GM19043 (cell line): ENCODE measurements at regions not wholly inside any gene's neighbourhood (a gene's known extent, or its start where the extent isn't known, plus 50 kb on each side); places are given as distances from the start of the nearest gene placed in this dataset.
"Not testable (repeated sequence)": the region's sequence is repeated elsewhere in the genome, so short reads cannot be mapped to it uniquely, and the experiment has no call there.

Experiments
- ATAC-seq: cut with Tn5 transposase; IDR thresholded peaks from one replicate; pipeline ENCODE4 v1.9.1; 2021; ENCODE audit warnings: low read depth; ENCODE audit not compliant: unreplicated experiment

- no peak for ATAC-seq
Measured at GRCh38 chr13:67996101-67996500, 766.0 kb upstream of the PCDH9 start.

DNA sequence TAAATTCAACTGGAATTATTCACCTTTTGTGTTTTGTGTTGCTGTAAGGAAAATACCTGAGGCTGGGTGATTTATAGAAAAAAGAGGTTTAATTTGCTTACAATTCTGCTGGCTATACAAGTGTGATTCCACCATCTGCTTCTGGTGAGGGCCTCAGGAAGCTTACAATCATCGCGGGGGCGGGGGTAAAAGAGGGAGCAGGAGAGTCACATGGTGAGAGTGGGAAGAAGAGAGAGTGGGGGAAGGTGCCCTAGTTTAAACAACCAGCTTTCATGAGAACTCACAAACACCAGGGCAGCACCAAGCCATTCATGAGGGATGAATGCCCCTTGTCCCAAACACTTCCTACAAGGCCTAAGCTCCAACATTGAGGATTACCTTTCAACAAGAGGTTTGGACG lies 760.7 kb upstream of the PCDH9 start:
- ATAC-seq = no peak

GRCh38 chr13:67986234-67986633 lies 756.1 kb upstream of the PCDH9 start:
- ATAC-seq = no peak

- ATAC-seq = no peak
Measured at GRCh38 chr13:67977066-67977465, 746.9 kb upstream of the PCDH9 start.

DNA sequence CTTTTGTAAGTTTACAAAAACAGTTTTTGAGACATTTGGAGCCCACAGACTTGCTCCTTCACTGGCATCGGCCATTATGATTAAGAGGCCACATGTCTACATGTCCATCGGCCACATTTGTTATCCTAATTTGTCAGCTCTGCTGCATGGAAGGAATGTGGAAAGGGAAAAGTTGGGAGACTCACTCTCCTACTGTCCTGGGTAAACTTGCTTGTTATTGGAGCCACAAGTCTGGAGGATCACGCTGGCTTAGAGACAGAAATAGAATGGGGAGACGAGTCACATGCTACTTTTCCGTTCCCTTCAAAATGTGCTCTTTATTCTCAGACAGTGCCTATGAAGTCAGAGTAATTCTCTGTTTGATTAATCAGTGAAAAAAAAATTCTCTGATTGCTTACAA lies 741.2 kb upstream of the PCDH9 start:
- no peak for ATAC-seq

GRCh38 chr13:67967031-67967430 lies 736.9 kb upstream of the PCDH9 start:
- ATAC-seq = no peak

DNA sequence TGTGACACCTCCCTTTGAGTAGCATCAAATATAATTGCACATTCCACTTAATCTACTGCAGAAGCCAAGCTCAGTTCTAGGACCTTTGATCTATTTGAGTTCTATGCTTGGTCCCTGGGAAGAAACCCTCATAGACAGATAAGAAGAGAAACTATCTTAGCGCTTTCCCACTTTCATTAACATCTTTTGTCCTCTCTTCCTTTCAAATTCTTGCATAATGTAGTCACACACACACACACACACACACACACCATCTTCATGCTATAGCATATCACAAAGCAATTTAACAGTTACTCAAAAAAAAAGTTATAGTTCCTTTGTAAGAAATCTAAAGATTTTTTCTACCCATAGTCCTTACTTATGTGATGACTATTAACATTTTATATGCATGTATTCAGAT lies 735.9 kb upstream of the PCDH9 start:
- ATAC-seq = no peak

- ATAC-seq = no peak
Measured at GRCh38 chr13:67964986-67965385, 734.9 kb upstream of the PCDH9 start.

- ATAC-seq = no peak
Measured at GRCh38 chr13:67964091-67964490, 734.0 kb upstream of the PCDH9 start.

DNA sequence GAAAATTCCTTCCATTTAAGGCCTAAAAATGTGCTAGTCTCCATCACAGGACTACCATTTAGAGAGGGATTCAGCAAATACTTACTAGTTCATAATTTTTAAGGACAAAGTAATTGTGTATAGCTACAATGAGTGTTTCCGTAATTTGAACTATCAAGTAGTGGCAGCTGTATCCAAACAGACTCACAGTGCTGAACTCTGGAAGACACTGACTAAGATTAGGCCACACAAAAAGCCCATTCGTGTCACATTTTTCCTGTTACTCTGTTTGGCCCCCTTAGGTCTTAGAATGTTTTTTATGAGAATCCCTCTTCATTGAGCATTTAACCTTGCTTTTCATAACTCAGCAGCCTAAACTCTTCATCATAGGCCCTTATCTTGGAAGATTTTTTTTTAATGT lies 731.2 kb upstream of the PCDH9 start:
- ATAC-seq = no peak

DNA sequence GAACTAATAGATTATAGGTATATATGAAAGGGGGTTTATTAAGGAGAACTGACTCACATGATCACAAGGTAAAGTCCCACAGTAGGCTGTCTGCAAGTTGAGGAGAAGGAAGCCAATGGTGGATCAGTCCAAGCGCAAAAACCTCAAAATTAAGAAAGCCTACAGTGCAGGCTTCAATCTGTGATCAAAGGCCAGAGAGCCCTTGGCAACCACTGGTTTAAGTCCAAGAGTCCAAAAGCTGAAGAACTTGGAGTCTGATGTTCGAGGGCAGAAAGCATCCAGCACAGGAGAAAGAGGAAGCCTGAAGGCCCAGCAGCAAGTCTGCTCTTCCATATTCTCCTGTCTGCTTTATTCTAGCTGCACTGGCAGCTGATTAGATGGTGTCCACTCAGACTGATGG lies 721.3 kb upstream of the PCDH9 start:
- no peak for ATAC-seq

DNA sequence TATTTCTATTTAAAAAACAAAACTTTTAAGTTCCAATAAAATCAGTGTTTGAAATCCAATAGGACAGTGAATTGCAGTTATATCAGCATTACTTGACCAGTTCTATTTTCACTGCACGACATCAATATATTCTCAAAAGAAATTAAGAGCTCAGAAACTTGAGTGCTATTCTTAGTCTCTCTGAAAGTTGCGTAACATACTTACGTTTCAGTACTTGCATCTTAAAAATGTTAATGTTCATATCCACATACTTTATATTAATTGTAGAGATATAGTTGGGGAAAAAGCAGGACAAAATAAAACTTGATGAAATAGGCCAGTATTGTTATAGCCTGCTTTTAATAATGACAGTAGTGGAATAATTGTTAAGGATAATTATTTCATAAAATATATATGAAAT lies 720.5 kb upstream of the PCDH9 start:
- no peak for ATAC-seq

DNA sequence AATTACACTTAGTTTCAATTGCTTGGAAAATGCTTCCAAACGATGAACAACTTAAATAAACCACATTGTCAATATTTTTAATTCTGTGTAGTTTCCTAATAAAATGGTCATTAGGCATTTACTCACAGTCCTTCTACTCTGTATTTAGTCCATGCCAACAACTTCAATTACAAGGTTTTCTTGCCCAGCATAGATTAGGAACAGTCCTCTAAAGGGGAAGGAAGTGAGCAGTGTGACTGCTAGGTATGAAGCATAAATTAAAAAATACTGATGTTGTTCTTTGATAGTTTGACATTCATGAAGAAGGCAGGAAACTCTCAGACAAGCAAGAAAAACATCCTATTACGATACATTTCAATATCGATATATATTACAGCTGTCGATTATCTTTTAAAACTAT lies 716.0 kb upstream of the PCDH9 start:
- ATAC-seq = no peak

GRCh38 chr13:67943116-67943515 lies 713.0 kb upstream of the PCDH9 start:
- ATAC-seq = no peak

DNA sequence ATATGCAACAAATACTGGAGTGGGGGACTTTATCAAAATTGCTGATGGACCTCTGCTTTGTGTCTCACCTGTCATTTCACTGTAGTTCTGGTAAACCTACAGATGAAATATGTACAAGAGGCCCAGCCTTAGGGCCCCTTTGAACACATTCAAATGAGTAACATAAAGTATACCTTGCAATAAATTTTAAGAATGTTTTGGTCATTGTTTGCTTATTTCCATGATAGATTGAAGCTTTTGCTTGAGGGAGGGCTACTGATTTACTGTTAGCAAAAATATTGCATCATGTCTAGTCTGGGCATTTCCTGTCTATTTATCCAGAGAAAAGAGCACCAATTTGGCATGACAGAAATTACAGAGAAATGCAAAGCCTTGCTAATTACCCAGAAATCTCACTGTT lies 705.5 kb upstream of the PCDH9 start:
- ATAC-seq = no peak

GRCh38 chr13:67934617-67935330 lies 704.6 kb upstream of the PCDH9 start:
- no peak for ATAC-seq

DNA sequence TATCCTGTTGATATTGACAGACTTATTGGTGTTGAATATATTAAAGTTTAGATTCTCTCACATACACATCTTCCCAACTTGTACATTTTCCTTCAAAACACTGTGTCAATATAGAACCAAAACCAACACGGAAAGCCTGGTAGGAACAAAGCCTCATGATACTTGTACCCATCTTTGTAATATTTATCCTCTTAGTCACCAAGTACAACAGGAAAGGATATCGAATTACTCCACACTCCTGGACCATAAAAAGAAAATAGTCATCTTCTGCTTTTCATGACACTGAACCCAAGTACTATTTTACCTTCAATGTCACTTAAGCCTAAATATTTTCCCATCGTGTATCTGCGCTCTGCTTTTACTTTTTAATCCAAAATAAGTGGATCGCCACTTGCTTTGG lies 702.9 kb upstream of the PCDH9 start:
- no peak for ATAC-seq

GRCh38 chr13:67917291-67917987 lies 687.3 kb upstream of the PCDH9 start:
- ATAC-seq = no peak

- no peak for ATAC-seq
Measured at GRCh38 chr13:67916650-67917049, 686.5 kb upstream of the PCDH9 start.

GRCh38 chr13:67914535-67914934 lies 684.4 kb upstream of the PCDH9 start:
- ATAC-seq = no peak

DNA sequence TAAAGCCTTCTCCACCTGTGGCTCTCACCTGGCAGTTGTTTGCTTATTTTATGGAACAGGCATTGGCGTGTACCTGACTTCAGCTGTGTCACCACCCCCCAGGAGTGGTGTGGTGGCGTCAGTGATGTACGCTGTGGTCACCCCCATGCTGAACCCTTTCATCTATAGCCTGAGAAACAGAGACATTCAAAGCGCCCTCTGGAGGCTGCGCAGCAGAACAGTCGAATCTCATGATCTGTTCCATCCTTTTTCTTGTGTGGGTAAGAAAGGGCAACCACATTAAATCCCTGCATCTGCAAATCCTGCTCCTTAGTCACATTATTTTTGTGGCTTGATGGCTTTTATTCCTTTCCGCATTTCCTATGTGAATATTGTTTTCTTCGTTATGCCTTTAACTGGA lies 672.8 kb upstream of the PCDH9 start:
- ATAC-seq = not testable (repeated sequence)

DNA sequence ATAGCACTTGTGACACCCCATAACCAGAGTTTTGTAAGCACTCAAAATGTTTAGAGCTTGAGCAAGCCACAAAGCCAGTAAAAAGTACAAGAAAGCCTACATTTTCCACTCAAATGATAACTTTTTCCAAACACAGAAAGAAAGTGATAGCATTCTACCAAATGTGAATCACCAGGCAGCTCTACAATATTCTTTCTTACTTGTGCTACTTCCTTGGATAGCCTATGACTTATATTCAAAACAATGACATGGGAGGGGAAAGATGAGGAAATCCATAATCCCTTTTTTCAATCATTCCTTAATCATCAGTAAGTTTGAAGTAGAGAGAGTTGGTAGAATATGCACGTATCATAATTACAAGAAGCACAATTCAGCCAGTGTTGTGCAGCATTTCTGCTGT lies 650.8 kb upstream of the PCDH9 start:
- ATAC-seq = no peak
